Mucosa of descending colon (tissue), 3 donors: ENCODE measurements at regions not wholly inside any gene's neighbourhood (a gene's known extent, or its start where the extent isn't known, plus 50 kb on each side); places are given as distances from the start of the nearest gene placed in this dataset.

Experiments used
- ATAC-seq: fragments of 200-7000 bp; cut with Tn5 transposase; one replicate; pipeline ENCODE4 v1.9.1; 2020; ENCODE audit warnings: mild to moderate bottlenecking, moderate library complexity
- DNase-seq, 3 donors: peaks; one replicate each; pipeline ENCODE4 v3.0.0-alpha.2; 2020
- H3K36me3 ChIP-seq: fragments of 200-600 bp; one replicate; pipeline ENCODE4 v1.8.0; 2021; ENCODE audit warnings: low read depth, mild to moderate bottlenecking
- H3K4me1 ChIP-seq: fragments of 200-600 bp; one replicate; pipeline ENCODE4 v1.8.0; 2021; ENCODE audit warnings: low read depth, mild to moderate bottlenecking
- H3K4me3 ChIP-seq: fragments of 200-600 bp; one replicate; pipeline ENCODE4 v1.8.0; 2021; ENCODE audit warnings: mild to moderate bottlenecking
- H3K9me3 ChIP-seq: fragments of 200-600 bp; one replicate; pipeline ENCODE4 v1.8.0; 2021; ENCODE audit warnings: mild to moderate bottlenecking
- intact Hi-C, 2 donors: fragments of 100-400 bp; cut with DNase I in 1 of 2; cut with micrococcal nuclease in 1 of 2; formaldehyde crosslinking; loops; one replicate each; pipeline versions ENCODE4 v1.11.0 to v1.11.1; 2022; cut with DNase I, micrococcal nuclease
- TF ChIP-seq, protein P1 (sequence below): fragments of 200-600 bp; IDR thresholded peaks from one replicate; pipeline ENCODE4 v1.8.0; 2022; ENCODE audit warnings: antibody characterized with exemption, mild to moderate bottlenecking
- donor health status: DM: no; HTN: no; CAD: no; lungs with moderate emphysema.
- donor health status: DM: no; HTN: no; CAD: no.
- donor health status: DM: no; HTN: yes; CAD: no.

DNA sequence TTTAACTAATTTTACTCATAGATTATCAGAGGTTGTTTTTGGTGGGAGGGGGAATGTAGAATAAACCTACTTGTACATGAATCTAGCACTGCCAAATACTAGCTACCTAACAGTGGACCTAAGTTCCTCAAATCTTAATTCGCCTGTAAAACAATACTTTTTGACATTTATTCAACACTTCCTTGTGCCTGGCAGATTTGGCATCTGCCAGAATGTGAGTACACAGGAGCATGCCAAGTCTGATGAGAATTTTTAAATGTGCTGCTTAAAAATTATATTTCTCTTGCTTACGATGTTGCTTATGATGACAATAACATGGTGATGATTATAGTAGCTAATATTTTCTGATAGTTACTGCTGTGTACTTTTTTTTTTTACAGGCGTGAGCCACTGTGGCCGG is 240.2 kb upstream of the STARD13 start:
- TF ChIP-seq, protein P1, sequence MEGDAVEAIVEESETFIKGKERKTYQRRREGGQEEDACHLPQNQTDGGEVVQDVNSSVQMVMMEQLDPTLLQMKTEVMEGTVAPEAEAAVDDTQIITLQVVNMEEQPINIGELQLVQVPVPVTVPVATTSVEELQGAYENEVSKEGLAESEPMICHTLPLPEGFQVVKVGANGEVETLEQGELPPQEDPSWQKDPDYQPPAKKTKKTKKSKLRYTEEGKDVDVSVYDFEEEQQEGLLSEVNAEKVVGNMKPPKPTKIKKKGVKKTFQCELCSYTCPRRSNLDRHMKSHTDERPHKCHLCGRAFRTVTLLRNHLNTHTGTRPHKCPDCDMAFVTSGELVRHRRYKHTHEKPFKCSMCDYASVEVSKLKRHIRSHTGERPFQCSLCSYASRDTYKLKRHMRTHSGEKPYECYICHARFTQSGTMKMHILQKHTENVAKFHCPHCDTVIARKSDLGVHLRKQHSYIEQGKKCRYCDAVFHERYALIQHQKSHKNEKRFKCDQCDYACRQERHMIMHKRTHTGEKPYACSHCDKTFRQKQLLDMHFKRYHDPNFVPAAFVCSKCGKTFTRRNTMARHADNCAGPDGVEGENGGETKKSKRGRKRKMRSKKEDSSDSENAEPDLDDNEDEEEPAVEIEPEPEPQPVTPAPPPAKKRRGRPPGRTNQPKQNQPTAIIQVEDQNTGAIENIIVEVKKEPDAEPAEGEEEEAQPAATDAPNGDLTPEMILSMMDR: no peak
- no peak for DNase-seq
- Histone ChIP-seq H3K9me3 (no peaks in the 10 kb centered on the region), H3K36me3 (no peaks in the 10 kb centered on the region), H3K4me3 (no peak overlapping the region), H3K4me1 (no peaks in the 10 kb centered on the region)
- no peak for ATAC-seq
- intact Hi-C loops: no loop called here

DNA sequence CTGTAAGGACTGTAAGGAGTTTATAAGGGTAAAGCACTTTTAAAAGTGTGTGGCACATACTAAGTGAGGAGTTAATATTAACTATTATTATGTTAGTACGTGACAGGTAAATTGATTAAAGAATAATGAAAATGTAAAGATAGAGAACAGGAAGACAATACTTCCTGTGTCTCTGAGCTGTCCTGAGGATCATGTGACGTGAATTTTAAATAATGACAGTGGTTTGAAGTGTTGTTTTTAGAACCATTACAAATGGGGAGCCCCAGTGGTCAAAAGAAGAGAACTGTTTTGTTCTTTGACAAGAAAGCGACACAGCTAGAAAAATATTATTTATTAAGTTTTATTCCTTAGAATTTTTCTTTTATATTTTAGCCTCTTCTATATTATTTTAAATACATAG is 241.2 kb upstream of the STARD13 start:
- Histone ChIP-seq H3K36me3 (no peaks in the 10 kb centered on the region), H3K4me1 (no peaks in the 10 kb centered on the region), H3K4me3 (no peak overlapping the region), H3K9me3 (no peaks in the 10 kb centered on the region)
- TF ChIP-seq, protein P1: no peak
- ATAC-seq: no peak
- intact Hi-C loops: no loop called here
- DNase-seq: no peak

DNA sequence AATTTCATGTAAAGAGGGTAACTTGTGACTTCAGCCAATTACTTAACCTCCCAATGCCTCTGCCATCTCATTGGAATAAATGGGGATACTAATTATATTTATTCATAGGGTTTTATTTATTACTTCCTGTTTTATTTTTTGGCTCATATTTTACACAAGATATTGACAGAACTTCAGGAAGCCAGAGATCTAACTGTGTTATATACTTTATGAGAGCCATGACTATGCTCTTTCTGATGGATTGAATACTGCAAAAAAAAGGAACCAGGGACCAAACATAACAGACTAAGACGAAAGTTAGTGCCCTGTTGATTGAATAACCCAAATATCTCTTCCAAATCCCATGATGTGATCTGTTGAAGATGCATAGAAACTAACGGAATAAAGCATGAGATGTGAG is 243.3 kb upstream of the STARD13 start:
- no peaks in the 10 kb centered on the region for H3K9me3 ChIP-seq
- H3K4me1 ChIP-seq: no peaks in the 10 kb centered on the region
- DNase-seq: no peak
- H3K36me3 ChIP-seq: no peaks in the 10 kb centered on the region
- no peak for ATAC-seq
- TF ChIP-seq, protein P1: no peak
- no peak overlapping the region for H3K4me3 ChIP-seq
- intact Hi-C loops: no loop called here

DNA sequence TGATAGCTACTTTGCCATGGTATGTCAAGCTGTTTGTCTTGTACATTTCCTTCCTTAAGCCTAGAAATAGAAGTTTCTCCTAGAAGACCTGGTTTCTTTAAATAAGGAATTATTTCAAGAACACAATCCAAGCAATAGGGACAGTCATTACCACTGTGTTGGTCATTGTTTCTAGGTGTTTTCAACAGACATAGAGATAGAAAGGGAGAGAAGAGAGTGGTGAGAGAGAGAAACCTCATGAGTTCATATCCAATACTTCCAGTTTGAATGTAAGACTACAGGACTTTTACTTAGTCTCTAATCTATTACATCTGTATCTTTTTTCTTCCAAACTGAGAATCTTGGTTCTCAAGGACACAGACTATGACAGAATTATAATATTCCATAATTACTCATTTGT is 245.9 kb upstream of the STARD13 start:
- no peak for DNase-seq
- no peak overlapping the region for H3K4me3 ChIP-seq
- no peaks in the 10 kb centered on the region for H3K4me1 ChIP-seq
- H3K9me3 ChIP-seq: no peaks in the 10 kb centered on the region
- no peak for ATAC-seq
- TF ChIP-seq, protein P1: no peak
- intact Hi-C loops: no loop called here
- no peaks in the 10 kb centered on the region for H3K36me3 ChIP-seq

DNA sequence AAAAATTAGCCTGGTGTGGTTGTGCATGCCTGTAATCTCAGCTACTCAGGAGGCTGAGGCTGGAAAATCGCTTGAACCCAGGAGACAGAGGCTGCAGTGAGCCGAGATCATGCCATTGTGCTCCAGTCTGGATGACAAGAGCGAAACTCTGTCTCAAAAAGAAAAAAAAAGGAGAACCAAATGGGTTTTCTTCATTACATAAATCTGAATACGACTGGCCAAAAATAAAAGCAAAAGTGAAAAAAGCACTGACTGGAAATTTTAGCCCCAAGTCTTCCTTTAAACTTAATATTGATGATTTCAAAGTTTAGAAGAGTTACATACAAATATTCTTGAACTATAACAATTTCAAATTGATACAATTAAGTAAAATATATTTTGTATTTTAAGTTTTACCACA is 249.5 kb upstream of the STARD13 start:
- ATAC-seq (no peak), DNase-seq (no peak)
- H3K9me3 ChIP-seq: no peaks in the 10 kb centered on the region
- no peaks in the 10 kb centered on the region for H3K4me1 ChIP-seq
- H3K36me3 ChIP-seq: no peaks in the 10 kb centered on the region
- intact Hi-C loops: no loop called here
- no peak overlapping the region for H3K4me3 ChIP-seq
- TF ChIP-seq, protein P1: no peak

DNA sequence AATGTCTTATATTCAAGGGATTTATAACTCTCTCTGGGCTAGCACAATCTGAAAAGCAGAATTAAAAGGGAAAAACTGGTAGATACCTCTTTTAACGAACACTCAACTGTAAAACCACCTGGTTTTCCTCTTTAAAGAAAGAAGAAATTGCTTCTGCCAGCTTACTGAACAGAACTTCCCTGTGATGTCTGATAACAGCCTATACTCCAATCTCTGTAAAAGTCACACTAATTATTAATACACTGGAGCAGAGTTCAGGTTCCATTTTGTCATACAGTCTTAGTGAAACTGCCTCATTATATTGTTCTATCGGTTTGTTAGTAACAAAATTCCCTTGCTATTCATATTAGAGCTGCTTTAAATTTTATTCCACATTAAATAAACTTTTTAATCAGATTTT is 251.0 kb upstream of the STARD13 start:
- Histone ChIP-seq H3K4me1 (peaks cover 5% of the 10 kb centered on the region), H3K9me3 (no peaks in the 10 kb centered on the region), H3K36me3 (no peaks in the 10 kb centered on the region), H3K4me3 (no peak overlapping the region)
- ATAC-seq (no peak), DNase-seq (no peak)
- intact Hi-C loops: no loop called here
- TF ChIP-seq, protein P1: no peak
